Upper lobe of left lung (tissue), 6 donors: ENCODE measurements at regions not wholly inside any gene's neighbourhood (a gene's known extent, or its start where the extent isn't known, plus 50 kb on each side); places are given as distances from the start of the nearest gene placed in this dataset.

Experiments
- ATAC-seq, 2 donors: fragments of 200-7000 bp; cut with Tn5 transposase; one replicate each; pipeline ENCODE4 v1.9.1; 2022; ENCODE audit warnings: mild to moderate bottlenecking in 2 of 2, moderate library complexity in 2 of 2; ENCODE audit not compliant: low FRiP score in 2 of 2
- DNase-seq, 2 donors: peaks; one replicate each; pipeline ENCODE4 v3.0.0-alpha.2; 2019 to 2020
- H3K27ac ChIP-seq, 4 donors: fragments of 200-600 bp; sonication (generic); one replicate each; pipeline ENCODE4 v1.5.1; 2016 to 2019
- H3K27me3 ChIP-seq, 4 donors: fragments of 200-600 bp; sonication (generic); one replicate each; pipeline ENCODE4 v1.5.1; 2017 to 2019
- H3K36me3 ChIP-seq, 4 donors: fragments of 200-600 bp; sonication (generic); one replicate each; pipeline ENCODE4 v1.5.1; 2016 to 2019
- H3K4me1 ChIP-seq, 4 donors: fragments of 200-600 bp; sonication (generic); one replicate each; pipeline ENCODE4 v1.5.1; 2018 to 2019
- H3K4me3 ChIP-seq, 4 donors: fragments of 200-600 bp; sonication (generic); one replicate each; pipeline ENCODE4 v1.5.1; 2017 to 2019; ENCODE audit warnings: mild to moderate bottlenecking in 2 of 4, moderate library complexity in 1 of 4
- H3K9me3 ChIP-seq, 4 donors: fragments of 200-600 bp; sonication (generic); one replicate each; pipeline ENCODE4 v1.5.1; 2018 to 2019
- EP300 ChIP-seq, 4 donors: sonication (generic); formaldehyde crosslinking; IDR thresholded peaks; one replicate each; pipeline ENCODE4 v1.5.1; 2017; ENCODE audit warnings: antibody characterized with exemption in 4 of 4, control low read depth in 2 of 4
- POLR2A ChIP-seq, 4 donors: fragments of 450-650 bp; IDR thresholded peaks; one replicate each; pipeline ENCODE4 v1.5.1; 2016 to 2017; ENCODE audit warnings: antibody characterized with exemption in 4 of 4, mild to moderate bottlenecking in 2 of 4
- POLR2AphosphoS5 ChIP-seq, 2 donors: sonication (generic); formaldehyde crosslinking; IDR thresholded peaks; one replicate each; pipeline ENCODE4 v1.5.1; 2017; ENCODE audit warnings: antibody characterized with exemption in 2 of 2
- WGBS, 2 donors: methylation state at CpG; one replicate each; pipeline ENCODE4 v1.1.5; 2017 to 2018; 5-methylcytosine and 5-hydroxymethylcytosine counted together
- TF ChIP-seq, protein P1 (sequence below), 6 experiments: fragments of 450-650 bp in 4 of 6; fragments of 200-600 bp in 2 of 6; sonication (generic) in 2 of 6; IDR thresholded peaks; one replicate each; pipeline ENCODE4 v1.5.1; 2016 to 2019; ENCODE audit warnings: antibody characterized with exemption in 6 of 6
- donor health status: DM: no; HTN: no; CAD: no; lungs with moderate emphysema.
- donor health status: DM: no; HTN: yes; CAD: no; lungs with severe emphysema.

DNA sequence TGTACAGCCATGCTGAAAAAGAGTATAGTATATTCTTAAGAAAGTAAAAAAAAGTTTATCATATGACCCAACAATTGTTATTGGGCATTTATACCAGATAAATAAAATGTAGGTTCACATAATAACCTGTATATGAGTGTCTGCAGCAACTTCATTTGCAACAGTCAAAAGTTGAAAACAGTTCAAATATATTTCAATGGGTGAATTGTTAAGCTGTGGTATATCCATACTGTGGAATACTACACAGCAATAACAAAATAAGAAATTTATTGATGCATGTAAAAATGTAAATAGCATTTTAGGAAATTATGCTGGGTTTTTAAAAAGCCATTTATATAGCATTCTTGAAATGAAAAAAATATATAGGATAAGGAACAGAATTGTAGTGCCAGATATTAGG, 1420.1 kb upstream of the ACO1 start:
- no peak for ATAC-seq
- no peak for TF ChIP-seq EP300 (IDR thresholded peaks at IDR 0.05)
- no peak for TF ChIP-seq POLR2A (IDR thresholded peaks at IDR 0.05)
- TF ChIP-seq, protein P1, sequence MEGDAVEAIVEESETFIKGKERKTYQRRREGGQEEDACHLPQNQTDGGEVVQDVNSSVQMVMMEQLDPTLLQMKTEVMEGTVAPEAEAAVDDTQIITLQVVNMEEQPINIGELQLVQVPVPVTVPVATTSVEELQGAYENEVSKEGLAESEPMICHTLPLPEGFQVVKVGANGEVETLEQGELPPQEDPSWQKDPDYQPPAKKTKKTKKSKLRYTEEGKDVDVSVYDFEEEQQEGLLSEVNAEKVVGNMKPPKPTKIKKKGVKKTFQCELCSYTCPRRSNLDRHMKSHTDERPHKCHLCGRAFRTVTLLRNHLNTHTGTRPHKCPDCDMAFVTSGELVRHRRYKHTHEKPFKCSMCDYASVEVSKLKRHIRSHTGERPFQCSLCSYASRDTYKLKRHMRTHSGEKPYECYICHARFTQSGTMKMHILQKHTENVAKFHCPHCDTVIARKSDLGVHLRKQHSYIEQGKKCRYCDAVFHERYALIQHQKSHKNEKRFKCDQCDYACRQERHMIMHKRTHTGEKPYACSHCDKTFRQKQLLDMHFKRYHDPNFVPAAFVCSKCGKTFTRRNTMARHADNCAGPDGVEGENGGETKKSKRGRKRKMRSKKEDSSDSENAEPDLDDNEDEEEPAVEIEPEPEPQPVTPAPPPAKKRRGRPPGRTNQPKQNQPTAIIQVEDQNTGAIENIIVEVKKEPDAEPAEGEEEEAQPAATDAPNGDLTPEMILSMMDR (IDR thresholded peaks at IDR 0.05), result no peak
- TF ChIP-seq POLR2AphosphoS5 (IDR thresholded peaks at IDR 0.05), result no peak
- no peaks in the 10 kb centered on the region for H3K27me3 ChIP-seq
- DNase-seq, result no peak
- no peaks in the 10 kb centered on the region for H3K4me1 ChIP-seq
- no peaks in the 10 kb centered on the region for H3K36me3 ChIP-seq
- H3K4me3 ChIP-seq, result no peak overlapping the region
- H3K9me3 ChIP-seq, result no peaks in the 10 kb centered on the region
- no peak overlapping the region for H3K27ac ChIP-seq

DNA sequence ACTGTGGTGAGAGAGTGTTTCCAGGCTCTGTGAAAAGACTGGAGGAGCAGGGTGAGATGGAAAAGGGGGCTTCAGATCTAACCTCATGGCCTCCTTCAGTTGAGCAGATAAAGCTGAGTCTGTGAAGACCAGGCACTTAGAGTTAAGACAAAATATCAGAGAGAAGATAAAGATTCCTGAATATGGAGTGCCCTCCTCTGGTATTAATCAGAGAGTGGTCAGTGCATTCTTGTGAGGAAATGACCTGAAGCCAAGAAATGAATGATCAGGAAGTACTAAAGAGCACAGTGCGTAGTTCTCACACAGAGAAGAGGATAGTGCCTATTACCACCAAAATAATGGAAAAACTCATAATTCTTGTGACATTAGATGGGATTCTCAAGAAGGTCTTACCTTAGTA, 1417.0 kb upstream of the ACO1 start:
- H3K27me3 ChIP-seq, result no peaks in the 10 kb centered on the region
- no peak overlapping the region for H3K27ac ChIP-seq
- no peaks in the 10 kb centered on the region for H3K9me3 ChIP-seq
- ATAC-seq, result no peak
- DNase-seq, result no peak
- H3K4me1 ChIP-seq, result no peaks in the 10 kb centered on the region
- WGBS, 2 donors, result 7 to 21% methylated on average over 1 of the region's 1 CpG
- no peak for TF ChIP-seq POLR2AphosphoS5 (IDR thresholded peaks at IDR 0.05)
- TF ChIP-seq, protein P1 (IDR thresholded peaks at IDR 0.05), result no peak
- TF ChIP-seq EP300 (IDR thresholded peaks at IDR 0.05), result no peak
- no peak for TF ChIP-seq POLR2A (IDR thresholded peaks at IDR 0.05)
- H3K4me3 ChIP-seq, result no peak overlapping the region
- no peaks in the 10 kb centered on the region for H3K36me3 ChIP-seq

DNA sequence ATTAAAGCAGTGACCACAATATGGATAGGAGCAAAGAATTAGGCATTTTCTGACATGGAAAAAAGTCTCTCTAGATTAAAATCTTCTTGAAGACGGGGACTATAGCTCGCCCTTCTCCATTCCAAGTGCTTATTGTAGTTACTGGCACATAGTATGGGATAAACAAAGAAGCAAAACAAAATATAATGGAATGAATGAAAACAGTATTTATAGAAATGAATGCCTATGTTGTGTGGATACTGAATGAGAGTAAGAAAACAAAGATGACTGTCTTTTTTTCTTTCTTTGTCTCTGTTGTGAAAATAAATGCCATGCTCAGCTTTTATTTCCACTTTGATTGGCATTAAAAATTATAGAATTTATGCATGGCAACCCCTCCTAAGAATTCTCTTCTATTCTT, 1414.3 kb upstream of the ACO1 start:
- no peaks in the 10 kb centered on the region for H3K4me1 ChIP-seq
- no peak overlapping the region for H3K4me3 ChIP-seq
- no peak for ATAC-seq
- TF ChIP-seq POLR2AphosphoS5 (IDR thresholded peaks at IDR 0.05), result no peak
- no peak for TF ChIP-seq POLR2A (IDR thresholded peaks at IDR 0.05)
- TF ChIP-seq EP300 (IDR thresholded peaks at IDR 0.05), result no peak
- TF ChIP-seq, protein P1 (IDR thresholded peaks at IDR 0.05), result no peak
- H3K36me3 ChIP-seq, result no peaks in the 10 kb centered on the region
- DNase-seq, result no peak
- no peaks in the 10 kb centered on the region for H3K27me3 ChIP-seq
- H3K9me3 ChIP-seq, result no peaks in the 10 kb centered on the region
- WGBS, 2 donors, result 81 to 92% methylated on average over 2 of the region's 2 CpGs
- no peak overlapping the region for H3K27ac ChIP-seq

DNA sequence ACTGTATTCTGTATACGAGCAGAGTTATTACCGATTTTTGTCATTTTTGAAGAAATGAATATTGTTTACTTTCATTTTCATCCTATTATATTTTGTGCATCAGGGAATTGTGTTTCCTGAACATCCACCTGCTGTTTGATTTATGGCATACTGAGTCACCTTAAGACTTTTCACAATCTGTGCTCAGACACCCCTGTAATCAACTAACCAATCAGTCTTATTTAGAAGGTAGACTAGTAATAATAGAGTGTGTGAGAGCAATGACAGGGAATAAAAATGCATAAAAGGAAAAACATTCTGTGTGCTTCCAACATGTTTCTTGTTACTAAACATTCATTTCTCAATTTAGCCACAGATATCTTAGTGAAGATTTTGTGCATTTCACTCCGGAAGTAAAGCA, 1413.6 kb upstream of the ACO1 start:
- Histone ChIP-seq H3K27me3 (no peaks in the 10 kb centered on the region), H3K36me3 (no peaks in the 10 kb centered on the region), H3K9me3 (no peaks in the 10 kb centered on the region), H3K4me1 (no peaks in the 10 kb centered on the region), H3K4me3 (no peak overlapping the region), H3K27ac (no peak overlapping the region)
- ATAC-seq (no peak), DNase-seq (no peak)
- WGBS, 2 donors, result 83 to 89% methylated on average over 3 of the region's 3 CpGs
- no peak for TF ChIP-seq POLR2A (IDR thresholded peaks at IDR 0.05)
- no peak for TF ChIP-seq EP300 (IDR thresholded peaks at IDR 0.05)
- TF ChIP-seq POLR2AphosphoS5 (IDR thresholded peaks at IDR 0.05), result no peak
- TF ChIP-seq, protein P1 (IDR thresholded peaks at IDR 0.05), result no peak

DNA sequence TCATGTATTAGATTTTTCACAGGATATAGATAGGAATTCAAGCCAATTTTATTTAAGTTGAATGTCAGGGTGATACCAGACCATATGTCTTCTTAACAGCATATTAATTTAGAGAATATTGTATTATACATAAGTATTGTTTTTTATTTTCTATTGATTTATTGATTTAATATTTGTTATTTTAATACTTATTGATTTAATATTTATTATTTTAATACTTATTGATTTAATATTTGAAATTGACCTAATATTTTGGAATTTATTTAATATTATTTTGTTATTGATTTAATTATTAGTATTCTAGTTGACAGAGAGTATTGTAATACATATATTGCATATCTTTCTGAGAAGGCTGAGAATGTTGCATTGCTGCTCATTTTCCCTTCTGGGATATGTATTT, 1411.8 kb upstream of the ACO1 start:
- DNase-seq, result no peak
- ATAC-seq, result no peak
- Histone ChIP-seq H3K4me3 (no peak overlapping the region), H3K4me1 (no peaks in the 10 kb centered on the region), H3K27ac (no peak overlapping the region), H3K27me3 (no peaks in the 10 kb centered on the region), H3K36me3 (no peaks in the 10 kb centered on the region), H3K9me3 (no peaks in the 10 kb centered on the region)
- TF ChIP-seq POLR2AphosphoS5 (IDR thresholded peaks at IDR 0.05), result no peak
- TF ChIP-seq EP300 (IDR thresholded peaks at IDR 0.05), result no peak
- TF ChIP-seq, protein P1 (IDR thresholded peaks at IDR 0.05), result no peak
- no peak for TF ChIP-seq POLR2A (IDR thresholded peaks at IDR 0.05)
